ENCODE measurements at regions not wholly inside any gene's neighbourhood (a gene's known extent, or its start where the extent isn't known, plus 50 kb on each side); places are given as distances from the start of the nearest gene placed in this dataset.
A peak's percentile ranks its signal among the peaks of the same experiment; 100 is the strongest.

DNA sequence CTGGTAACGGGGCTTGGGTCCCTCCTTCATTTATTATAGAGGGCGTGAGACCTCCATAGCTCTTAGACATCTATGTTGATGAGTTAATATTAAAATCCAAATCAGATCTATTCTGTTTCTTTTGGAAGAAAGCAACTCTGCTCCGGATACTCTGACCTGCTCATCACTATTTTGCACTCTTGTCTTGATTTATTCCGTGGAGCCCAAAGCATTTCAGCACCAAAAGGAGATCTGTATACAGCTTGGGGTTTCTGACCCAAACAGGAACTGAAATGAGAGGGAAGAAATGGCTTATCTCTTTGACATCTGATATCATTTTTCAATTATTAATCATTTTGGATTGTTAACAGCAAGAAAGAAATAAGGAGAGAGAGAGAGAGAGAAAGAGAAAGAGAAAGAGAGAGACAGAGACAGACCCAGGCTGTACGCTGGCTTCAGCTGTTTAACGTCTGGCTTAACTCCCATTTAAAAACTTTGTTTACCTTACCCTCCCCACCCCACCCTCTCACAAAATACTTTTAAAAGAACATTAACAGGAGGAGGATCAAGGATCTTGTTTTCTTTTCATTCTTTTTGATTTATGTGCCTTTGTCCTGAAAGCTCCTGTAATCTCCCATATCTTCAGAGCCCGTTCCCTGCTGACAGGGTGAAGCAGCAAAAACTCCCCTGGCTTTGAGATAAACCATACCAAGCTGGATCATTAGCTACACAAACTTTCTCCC lies 231.4 kb upstream of the TUT7 start:
- WGBS, 3 donors: 19 to 40% (median 35%) methylated on average over 7 of the region's 7 CpGs
- H3K4me1 ChIP-seq (ENCODE audit: control insufficient read depth in 3 of 3, insufficient read depth in 2 of 3, low read depth in 1 of 3, low read length in 2 of 3): no peaks in the 10 kb centered on the region
- no peak overlapping the region for H3K27ac ChIP-seq (ENCODE audit: low read depth in 1 of 3, low read length in 2 of 3)
- no peaks in the 10 kb centered on the region for H3K36me3 ChIP-seq (ENCODE audit: control insufficient read depth in 3 of 3, insufficient read depth in 2 of 3, low read depth in 1 of 3, low read length in 3 of 3)
- peak overlapping the region in 1 of 3 donors; percentile 16 for H3K4me3 ChIP-seq (ENCODE audit: low read depth in 1 of 3, low read length in 3 of 3)
- no peak for FAIRE-seq
- no peaks in the 10 kb centered on the region for H3K9me3 ChIP-seq (ENCODE audit: control insufficient read depth in 2 of 2, insufficient read depth in 1 of 2, low read depth in 1 of 2, low read length in 1 of 2)
- DNase-seq: peak; percentile 25 to 38
- peaks cover 0 to 3% (median 0%) of the 10 kb centered on the region in 3 donors for H3K27me3 ChIP-seq (ENCODE audit: control insufficient read depth in 3 of 3, insufficient read depth in 3 of 3, low read length in 3 of 3)

GRCh38 chr9:86580688-86581087 lies 226.5 kb upstream of the TUT7 start:
- H3K36me3 ChIP-seq (ENCODE audit: control insufficient read depth in 3 of 3, insufficient read depth in 2 of 3, low read depth in 1 of 3, low read length in 3 of 3): no peaks in the 10 kb centered on the region
- no peaks in the 10 kb centered on the region for H3K4me1 ChIP-seq (ENCODE audit: control insufficient read depth in 3 of 3, insufficient read depth in 2 of 3, low read depth in 1 of 3, low read length in 2 of 3)
- FAIRE-seq: no peak
- no peaks in the 10 kb centered on the region for H3K9me3 ChIP-seq (ENCODE audit: control insufficient read depth in 2 of 2, insufficient read depth in 1 of 2, low read depth in 1 of 2, low read length in 1 of 2)
- 59 to 62% (median 61%) methylated on average over 6 of the region's 6 CpGs for WGBS, 3 donors
- no peak overlapping the region for H3K4me3 ChIP-seq (ENCODE audit: low read depth in 1 of 3, low read length in 3 of 3)
- no peak for DNase-seq
- no peak overlapping the region for H3K27ac ChIP-seq (ENCODE audit: low read depth in 1 of 3, low read length in 2 of 3)
- H3K27me3 ChIP-seq (ENCODE audit: control insufficient read depth in 3 of 3, insufficient read depth in 3 of 3, low read length in 3 of 3): peaks cover 0 to 2% (median 0%) of the 10 kb centered on the region in 3 donors

DNA sequence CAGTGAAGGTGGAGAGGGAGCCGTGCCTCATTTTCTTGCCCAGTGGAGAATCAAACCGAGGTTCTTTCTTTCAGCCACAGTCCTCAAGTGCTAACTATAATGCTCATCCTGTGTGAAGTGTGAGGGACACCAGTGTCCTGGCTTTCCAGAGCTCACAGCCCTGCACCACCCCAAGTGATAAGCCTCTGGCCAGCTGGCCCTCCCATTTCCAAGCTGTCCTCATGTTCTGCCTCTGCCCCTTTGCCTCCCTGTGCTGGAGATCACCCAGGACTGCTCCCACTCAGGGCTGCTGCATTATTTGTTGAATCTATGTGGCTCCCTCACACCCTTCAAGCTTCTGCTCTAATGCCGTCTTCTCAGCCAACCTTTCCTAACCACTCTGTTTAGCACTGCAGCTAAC lies 224.5 kb upstream of the TUT7 start:
- Histone ChIP-seq H3K27me3 (ENCODE audit: control insufficient read depth in 3 of 3, insufficient read depth in 3 of 3, low read length in 3 of 3) (peaks cover 0 to 2% (median 0%) of the 10 kb centered on the region in 3 donors), H3K36me3 (ENCODE audit: control insufficient read depth in 3 of 3, insufficient read depth in 2 of 3, low read depth in 1 of 3, low read length in 3 of 3) (no peaks in the 10 kb centered on the region), H3K9me3 (ENCODE audit: control insufficient read depth in 2 of 2, insufficient read depth in 1 of 2, low read depth in 1 of 2, low read length in 1 of 2) (no peaks in the 10 kb centered on the region), H3K4me1 (ENCODE audit: control insufficient read depth in 3 of 3, insufficient read depth in 2 of 3, low read depth in 1 of 3, low read length in 2 of 3) (no peaks in the 10 kb centered on the region), H3K27ac (ENCODE audit: low read depth in 1 of 3, low read length in 2 of 3) (no peak overlapping the region), H3K4me3 (ENCODE audit: low read depth in 1 of 3, low read length in 3 of 3) (no peak overlapping the region)
- WGBS, 3 donors: 84 to 88% (median 88%) methylated on average over 3 of the region's 3 CpGs
- FAIRE-seq (no peak), DNase-seq (no peak)

- FAIRE-seq (no peak), DNase-seq (no peak)
- H3K27me3 ChIP-seq (ENCODE audit: control insufficient read depth in 3 of 3, insufficient read depth in 3 of 3, low read length in 3 of 3): peaks cover 0 to 2% (median 0%) of the 10 kb centered on the region in 3 donors
- H3K4me3 ChIP-seq (ENCODE audit: low read depth in 1 of 3, low read length in 3 of 3): no peak overlapping the region
- H3K9me3 ChIP-seq (ENCODE audit: control insufficient read depth in 2 of 2, insufficient read depth in 1 of 2, low read depth in 1 of 2, low read length in 1 of 2): no peaks in the 10 kb centered on the region
- WGBS, 3 donors: 81 to 85% (median 83%) methylated on average over 29 to 30 of the region's 30 CpGs
- no peak overlapping the region for H3K27ac ChIP-seq (ENCODE audit: low read depth in 1 of 3, low read length in 2 of 3)
- H3K4me1 ChIP-seq (ENCODE audit: control insufficient read depth in 3 of 3, insufficient read depth in 2 of 3, low read depth in 1 of 3, low read length in 2 of 3): no peaks in the 10 kb centered on the region
- H3K36me3 ChIP-seq (ENCODE audit: control insufficient read depth in 3 of 3, insufficient read depth in 2 of 3, low read depth in 1 of 3, low read length in 3 of 3): no peaks in the 10 kb centered on the region
Measured at GRCh38 chr9:86577420-86578333, 223.5 kb upstream of the TUT7 start.

DNA sequence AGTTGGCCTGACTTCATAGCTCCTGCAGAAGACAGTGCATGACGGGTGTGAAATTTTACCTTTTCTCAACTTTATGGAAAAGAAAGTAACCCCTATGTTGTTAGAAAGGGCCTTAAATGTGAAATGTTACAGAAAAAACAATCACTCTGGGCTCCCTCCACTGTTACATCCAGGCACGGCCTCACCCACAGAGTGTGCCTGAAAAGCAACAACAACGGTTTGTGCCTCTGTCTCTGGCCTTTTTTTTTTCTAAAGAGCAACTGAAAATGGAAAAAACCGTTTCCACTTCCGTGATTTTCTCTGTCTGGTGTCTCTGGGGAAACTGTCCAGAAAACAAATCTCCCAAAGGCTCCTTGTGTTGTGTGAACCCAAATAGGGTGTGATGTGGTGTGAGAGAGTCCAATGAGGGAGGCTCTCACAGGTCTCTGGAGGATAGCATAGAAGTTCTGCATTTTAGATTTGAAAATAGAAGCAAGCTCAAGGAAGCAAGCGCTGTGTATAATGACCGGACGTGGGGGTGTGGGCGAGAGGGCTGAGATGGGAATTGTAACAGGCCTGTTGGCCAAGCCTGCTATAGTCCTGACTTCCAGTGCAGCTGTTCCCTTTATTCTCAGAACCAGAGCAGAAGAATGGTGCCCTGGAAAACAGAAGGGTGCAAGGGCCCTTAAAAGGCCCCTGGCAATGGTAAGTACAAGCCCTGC lies 221.8 kb upstream of the TUT7 start:
- Histone ChIP-seq H3K27me3 (ENCODE audit: control insufficient read depth in 3 of 3, insufficient read depth in 3 of 3, low read length in 3 of 3) (peaks cover 0 to 2% (median 0%) of the 10 kb centered on the region in 3 donors), H3K4me3 (ENCODE audit: low read depth in 1 of 3, low read length in 3 of 3) (no peak overlapping the region), H3K27ac (ENCODE audit: low read depth in 1 of 3, low read length in 2 of 3) (no peak overlapping the region), H3K36me3 (ENCODE audit: control insufficient read depth in 3 of 3, insufficient read depth in 2 of 3, low read depth in 1 of 3, low read length in 3 of 3) (no peaks in the 10 kb centered on the region), H3K9me3 (ENCODE audit: control insufficient read depth in 2 of 2, insufficient read depth in 1 of 2, low read depth in 1 of 2, low read length in 1 of 2) (no peaks in the 10 kb centered on the region), H3K4me1 (ENCODE audit: control insufficient read depth in 3 of 3, insufficient read depth in 2 of 3, low read depth in 1 of 3, low read length in 2 of 3) (no peaks in the 10 kb centered on the region)
- whole genome bisulfite sequencing, 3 donors: 76 to 86% (median 81%) methylated on average over 9 of the region's 9 CpGs
- DNase-seq (no peak), FAIRE-seq (no peak)

DNA sequence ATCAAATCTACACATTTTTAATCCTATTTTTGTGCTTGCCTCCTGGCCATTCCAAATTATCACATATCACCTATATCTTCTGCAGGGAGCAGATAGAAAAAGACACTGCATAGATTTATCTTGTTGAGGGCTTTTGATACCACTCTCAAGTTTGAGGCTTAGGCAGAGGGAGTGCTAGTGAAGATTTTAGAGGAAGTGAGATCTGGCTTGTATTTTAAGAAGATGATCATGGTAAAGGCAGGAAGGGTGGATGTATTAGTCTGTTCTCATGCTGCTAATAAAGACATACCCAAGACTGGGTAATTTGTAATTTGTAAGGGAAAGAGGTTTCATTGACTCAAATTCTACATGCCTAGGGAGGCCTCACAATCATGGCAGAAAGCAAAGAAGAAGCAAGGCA lies 220.9 kb upstream of the TUT7 start:
- H3K4me3 ChIP-seq (ENCODE audit: low read depth in 1 of 3, low read length in 3 of 3): no peak overlapping the region
- H3K36me3 ChIP-seq (ENCODE audit: control insufficient read depth in 3 of 3, insufficient read depth in 2 of 3, low read depth in 1 of 3, low read length in 3 of 3): no peaks in the 10 kb centered on the region
- H3K27ac ChIP-seq (ENCODE audit: low read depth in 1 of 3, low read length in 2 of 3): no peak overlapping the region
- DNase-seq (no peak), FAIRE-seq (no peak)
- no peaks in the 10 kb centered on the region for H3K4me1 ChIP-seq (ENCODE audit: control insufficient read depth in 3 of 3, insufficient read depth in 2 of 3, low read depth in 1 of 3, low read length in 2 of 3)
- no peaks in the 10 kb centered on the region for H3K9me3 ChIP-seq (ENCODE audit: control insufficient read depth in 2 of 2, insufficient read depth in 1 of 2, low read depth in 1 of 2, low read length in 1 of 2)
- peaks cover 0 to 4% (median 2%) of the 10 kb centered on the region in 3 donors for H3K27me3 ChIP-seq (ENCODE audit: control insufficient read depth in 3 of 3, insufficient read depth in 3 of 3, low read length in 3 of 3)

DNA sequence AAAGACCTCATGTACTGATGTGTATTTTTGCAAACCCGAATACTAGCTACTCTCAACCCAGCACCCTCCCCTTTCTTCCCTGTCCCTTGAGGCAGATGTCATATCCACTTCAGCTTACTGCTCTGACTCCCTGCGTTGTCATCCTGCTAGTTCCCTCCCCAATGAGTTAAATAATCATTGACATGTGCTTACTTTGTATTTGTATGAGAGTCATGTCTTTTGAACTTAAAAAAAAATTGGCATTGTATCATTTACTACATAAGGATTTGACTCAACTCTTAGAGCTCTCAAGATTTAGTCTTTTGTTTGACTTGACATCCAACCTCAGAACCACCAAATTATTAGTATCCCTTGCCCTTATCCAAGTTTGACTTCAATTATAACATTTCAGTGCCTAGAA lies 219.7 kb upstream of the TUT7 start:
- no peak for FAIRE-seq
- Histone ChIP-seq H3K27me3 (ENCODE audit: control insufficient read depth in 3 of 3, insufficient read depth in 3 of 3, low read length in 3 of 3) (peaks cover 0 to 4% (median 3%) of the 10 kb centered on the region in 3 donors), H3K4me1 (ENCODE audit: control insufficient read depth in 3 of 3, insufficient read depth in 2 of 3, low read depth in 1 of 3, low read length in 2 of 3) (no peaks in the 10 kb centered on the region), H3K27ac (ENCODE audit: low read depth in 1 of 3, low read length in 2 of 3) (no peak overlapping the region), H3K9me3 (ENCODE audit: control insufficient read depth in 2 of 2, insufficient read depth in 1 of 2, low read depth in 1 of 2, low read length in 1 of 2) (peaks cover 0 to 6% of the 10 kb centered on the region in 2 donors), H3K4me3 (ENCODE audit: low read depth in 1 of 3, low read length in 3 of 3) (no peak overlapping the region), H3K36me3 (ENCODE audit: control insufficient read depth in 3 of 3, insufficient read depth in 2 of 3, low read depth in 1 of 3, low read length in 3 of 3) (no peaks in the 10 kb centered on the region)
- DNase-seq: no peak
- WGBS, 3 donors: 65 to 81% (median 74%) methylated on average over 2 of the region's 2 CpGs

DNA sequence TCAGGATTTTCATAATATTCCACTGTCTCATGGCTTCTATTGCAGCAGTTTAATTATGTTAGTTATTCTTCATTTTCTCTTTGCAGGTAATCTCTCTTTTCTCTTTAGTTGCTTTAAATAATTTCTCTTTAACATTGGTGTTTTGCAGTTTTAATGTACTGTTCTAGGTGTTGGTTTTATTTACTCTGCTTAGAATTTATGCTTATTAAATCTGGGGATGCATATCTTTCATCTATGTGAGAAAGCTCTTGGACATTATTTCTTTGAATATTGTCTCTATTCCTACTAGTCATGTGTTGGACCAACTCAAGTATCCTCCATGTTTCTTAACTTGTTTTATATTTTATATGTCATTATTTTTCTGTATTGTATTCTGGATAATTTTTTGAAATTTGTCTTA lies 218.7 kb upstream of the TUT7 start:
- Histone ChIP-seq H3K36me3 (ENCODE audit: control insufficient read depth in 3 of 3, insufficient read depth in 2 of 3, low read depth in 1 of 3, low read length in 3 of 3) (no peaks in the 10 kb centered on the region), H3K27ac (ENCODE audit: low read depth in 1 of 3, low read length in 2 of 3) (no peak overlapping the region), H3K4me1 (ENCODE audit: control insufficient read depth in 3 of 3, insufficient read depth in 2 of 3, low read depth in 1 of 3, low read length in 2 of 3) (no peaks in the 10 kb centered on the region), H3K27me3 (ENCODE audit: control insufficient read depth in 3 of 3, insufficient read depth in 3 of 3, low read length in 3 of 3) (peaks cover 0 to 4% (median 3%) of the 10 kb centered on the region in 3 donors), H3K9me3 (ENCODE audit: control insufficient read depth in 2 of 2, insufficient read depth in 1 of 2, low read depth in 1 of 2, low read length in 1 of 2) (peaks cover 0 to 12% of the 10 kb centered on the region in 2 donors), H3K4me3 (ENCODE audit: low read depth in 1 of 3, low read length in 3 of 3) (no peak overlapping the region)
- DNase-seq (no peak), FAIRE-seq (no peak)

Data from small intestine (tissue), 7 donors.